ENCODE measurements at regions not wholly inside any gene's neighbourhood (a gene's known extent, or its start where the extent isn't known, plus 50 kb on each side); places are given as distances from the start of the nearest gene placed in this dataset.

GRCh38 chr7:44541-44896, 147.9 kb upstream of the FAM20C start (continued):
- TF ChIP-seq ESRRG (CRISPR knock-in tag; IDR thresholded peaks at IDR 0.05): no peak

- no peak; the same call in 2 of the 3 replicates for ATAC-seq
Measured at GRCh38 chr7:45106-46090, 147.0 kb upstream of the FAM20C start.

GRCh38 chr7:46123-46829, 146.1 kb upstream of the FAM20C start:
- ATAC-seq: no peak; the same call in 2 of the 3 replicates
- TF ChIP-seq POU6F1 (CRISPR knock-in tag; IDR thresholded peaks at IDR 0.05; ENCODE audit: borderline replicate concordance, low read depth) (no peak), CREB5 (CRISPR knock-in tag; IDR thresholded peaks at IDR 0.05; ENCODE audit: low read depth) (no peak), ISL1 (CRISPR knock-in tag; IDR thresholded peaks at IDR 0.05) (no peak), CSDC2 (CRISPR knock-in tag; IDR thresholded peaks at IDR 0.05) (no peak), TOX (CRISPR knock-in tag; IDR thresholded peaks at IDR 0.05; ENCODE audit: borderline replicate concordance) (no peak), RARB (CRISPR knock-in tag; IDR thresholded peaks at IDR 0.05) (no peak)

More at GRCh38 chr7:45106-46090, 147.0 kb upstream of the FAM20C start:
- TF ChIP-seq ZNF70 (CRISPR knock-in tag; IDR thresholded peaks at IDR 0.05) (no peak), CSDC2 (CRISPR knock-in tag; IDR thresholded peaks at IDR 0.05) (no peak), CSRNP3 (CRISPR knock-in tag; IDR thresholded peaks at IDR 0.05) (no peak), RARB (CRISPR knock-in tag; IDR thresholded peaks at IDR 0.05) (no peak), ZNF8 (CRISPR knock-in tag; IDR thresholded peaks at IDR 0.05) (no peak), BACH2 (CRISPR knock-in tag; IDR thresholded peaks at IDR 0.05; ENCODE audit: borderline replicate concordance) (no peak), PATZ1 (CRISPR knock-in tag; IDR thresholded peaks at IDR 0.05; ENCODE audit: borderline replicate concordance) (no peak), TCF4 (CRISPR knock-in tag; IDR thresholded peaks at IDR 0.05; ENCODE audit: borderline replicate concordance) (no peak)

- ATAC-seq: no peak
Measured at GRCh38 chr7:46830-47140, 145.6 kb upstream of the FAM20C start.

GRCh38 chr7:51456-52068, 140.8 kb upstream of the FAM20C start:
- no peak for ATAC-seq
- no peak for TF ChIP-seq PATZ1 (CRISPR knock-in tag; IDR thresholded peaks at IDR 0.05; ENCODE audit: borderline replicate concordance)
- no peak for TF ChIP-seq TCF4 (CRISPR knock-in tag; IDR thresholded peaks at IDR 0.05; ENCODE audit: borderline replicate concordance)
- TF ChIP-seq CSRNP3 (CRISPR knock-in tag; IDR thresholded peaks at IDR 0.05): no peak
- no peak for TF ChIP-seq BACH2 (CRISPR knock-in tag; IDR thresholded peaks at IDR 0.05; ENCODE audit: borderline replicate concordance)
- TF ChIP-seq ESRRG (CRISPR knock-in tag; IDR thresholded peaks at IDR 0.05): no peak
- TF ChIP-seq ZFP3 (CRISPR knock-in tag; IDR thresholded peaks at IDR 0.05): no peak
- TF ChIP-seq ISL1 (CRISPR knock-in tag; IDR thresholded peaks at IDR 0.05): no peak
- TF ChIP-seq ARNTL (CRISPR knock-in tag; IDR thresholded peaks at IDR 0.05; ENCODE audit: borderline replicate concordance, low read depth): no peak
- TF ChIP-seq PPARA (CRISPR knock-in tag; IDR thresholded peaks at IDR 0.05; ENCODE audit: borderline replicate concordance): no peak
- TF ChIP-seq OSR1 (CRISPR knock-in tag; IDR thresholded peaks at IDR 0.05): no peak
- TF ChIP-seq ZC3H10 (CRISPR knock-in tag; IDR thresholded peaks at IDR 0.05): no peak
- TF ChIP-seq ZNF8 (CRISPR knock-in tag; IDR thresholded peaks at IDR 0.05): no peak
- no peak for TF ChIP-seq RARB (CRISPR knock-in tag; IDR thresholded peaks at IDR 0.05)

More at GRCh38 chr7:46830-47140, 145.6 kb upstream of the FAM20C start:
- TF ChIP-seq TOX (CRISPR knock-in tag; IDR thresholded peaks at IDR 0.05; ENCODE audit: borderline replicate concordance) (no peak), ISL1 (CRISPR knock-in tag; IDR thresholded peaks at IDR 0.05) (no peak), BACH2 (CRISPR knock-in tag; IDR thresholded peaks at IDR 0.05; ENCODE audit: borderline replicate concordance) (no peak), ZNF8 (CRISPR knock-in tag; IDR thresholded peaks at IDR 0.05) (no peak), ZNF565 (CRISPR knock-in tag; conservative IDR thresholded peaks at IDR 0.05; ENCODE audit: low read depth) (no peak), OSR1 (CRISPR knock-in tag; IDR thresholded peaks at IDR 0.05) (no peak), RARB (CRISPR knock-in tag; IDR thresholded peaks at IDR 0.05) (no peak), ZFP30 (CRISPR knock-in tag; IDR thresholded peaks at IDR 0.05) (no peak), TCF4 (CRISPR knock-in tag; IDR thresholded peaks at IDR 0.05; ENCODE audit: borderline replicate concordance) (no peak), GLIS3 (CRISPR knock-in tag; IDR thresholded peaks at IDR 0.05) (no peak), ARNTL (CRISPR knock-in tag; IDR thresholded peaks at IDR 0.05; ENCODE audit: borderline replicate concordance, low read depth) (no peak), ZC3H10 (CRISPR knock-in tag; IDR thresholded peaks at IDR 0.05) (no peak), ZNF70 (CRISPR knock-in tag; IDR thresholded peaks at IDR 0.05) (no peak)
